Fibroblast of lung (primary cell): ENCODE measurements at regions not wholly inside any gene's neighbourhood (a gene's known extent, or its start where the extent isn't known, plus 50 kb on each side); places are given as distances from the start of the nearest gene placed in this dataset.

ENCODE experiments used
- EZH2 ChIP-seq: IDR thresholded peaks from 2 replicates; pipeline ENCODE4 v1.5.1; 2012; ENCODE audit warnings: low read length, control low read depth, mild to moderate bottlenecking; ENCODE audit errors: missing control alignments
- TF ChIP-seq, protein P1 (sequence below), 2 donors: IDR thresholded peaks in 1 of 2; conservative IDR thresholded peaks in 1 of 2; 1 replicate in 1 of 2; 2 replicates in 1 of 2; pipeline ENCODE4 v1.5.1; 2011 to 2012; ENCODE audit warnings: low read length in 2 of 2, control low read depth in 1 of 2, inconsistent platforms in 1 of 2, low read depth in 1 of 2, mild to moderate bottlenecking in 1 of 2

DNA sequence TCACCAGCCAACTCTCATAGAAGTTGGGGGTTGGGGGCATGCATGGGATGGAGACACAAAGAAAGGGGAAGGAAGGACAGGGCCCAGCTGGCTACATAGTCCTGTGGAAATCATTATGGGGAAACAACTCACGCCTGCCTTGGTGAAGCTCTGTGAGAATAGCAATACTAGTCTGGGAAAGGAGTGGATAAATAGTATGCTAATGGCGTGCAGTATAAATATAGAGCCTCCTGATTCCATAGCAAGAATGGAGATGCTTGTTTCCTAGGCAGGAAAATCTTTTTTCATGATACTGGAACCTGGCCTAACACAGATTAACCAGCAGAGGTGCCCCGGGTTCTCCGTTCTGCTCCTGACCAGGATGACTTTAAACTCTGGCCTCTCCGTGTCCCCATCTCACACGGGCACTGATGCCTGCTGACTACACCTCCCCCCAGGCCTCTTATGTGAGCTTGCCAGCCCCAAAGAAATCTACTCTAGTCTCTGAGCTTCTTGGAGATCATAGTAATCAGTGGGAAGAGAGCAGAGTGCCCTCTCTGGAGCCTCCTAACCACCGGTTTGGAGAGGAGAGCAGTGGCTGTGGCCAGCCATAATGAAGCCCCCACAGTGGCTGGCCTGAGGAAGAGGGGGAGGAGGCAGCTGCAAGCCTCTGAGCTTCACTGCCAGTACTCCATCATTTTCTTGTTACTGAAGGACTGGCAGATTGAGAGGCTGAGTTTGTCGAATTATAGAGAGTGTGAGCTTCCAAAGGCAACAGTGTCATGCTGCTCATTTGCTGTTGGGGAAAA, 355.0 kb upstream of the SEMA6D start:
- TF ChIP-seq, protein P1, sequence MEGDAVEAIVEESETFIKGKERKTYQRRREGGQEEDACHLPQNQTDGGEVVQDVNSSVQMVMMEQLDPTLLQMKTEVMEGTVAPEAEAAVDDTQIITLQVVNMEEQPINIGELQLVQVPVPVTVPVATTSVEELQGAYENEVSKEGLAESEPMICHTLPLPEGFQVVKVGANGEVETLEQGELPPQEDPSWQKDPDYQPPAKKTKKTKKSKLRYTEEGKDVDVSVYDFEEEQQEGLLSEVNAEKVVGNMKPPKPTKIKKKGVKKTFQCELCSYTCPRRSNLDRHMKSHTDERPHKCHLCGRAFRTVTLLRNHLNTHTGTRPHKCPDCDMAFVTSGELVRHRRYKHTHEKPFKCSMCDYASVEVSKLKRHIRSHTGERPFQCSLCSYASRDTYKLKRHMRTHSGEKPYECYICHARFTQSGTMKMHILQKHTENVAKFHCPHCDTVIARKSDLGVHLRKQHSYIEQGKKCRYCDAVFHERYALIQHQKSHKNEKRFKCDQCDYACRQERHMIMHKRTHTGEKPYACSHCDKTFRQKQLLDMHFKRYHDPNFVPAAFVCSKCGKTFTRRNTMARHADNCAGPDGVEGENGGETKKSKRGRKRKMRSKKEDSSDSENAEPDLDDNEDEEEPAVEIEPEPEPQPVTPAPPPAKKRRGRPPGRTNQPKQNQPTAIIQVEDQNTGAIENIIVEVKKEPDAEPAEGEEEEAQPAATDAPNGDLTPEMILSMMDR (conservative IDR thresholded peaks at IDR 0.05 in 1 of 2, IDR thresholded peaks at IDR 0.05 in 1 of 2; ENCODE audit: low read depth in 1 of 2, low read length in 2 of 2) = no peak
- TF ChIP-seq EZH2 = no peak
